ENCODE measurements at regions not wholly inside any gene's neighbourhood (a gene's known extent, or its start where the extent isn't known, plus 50 kb on each side); places are given as distances from the start of the nearest gene placed in this dataset.

DNA sequence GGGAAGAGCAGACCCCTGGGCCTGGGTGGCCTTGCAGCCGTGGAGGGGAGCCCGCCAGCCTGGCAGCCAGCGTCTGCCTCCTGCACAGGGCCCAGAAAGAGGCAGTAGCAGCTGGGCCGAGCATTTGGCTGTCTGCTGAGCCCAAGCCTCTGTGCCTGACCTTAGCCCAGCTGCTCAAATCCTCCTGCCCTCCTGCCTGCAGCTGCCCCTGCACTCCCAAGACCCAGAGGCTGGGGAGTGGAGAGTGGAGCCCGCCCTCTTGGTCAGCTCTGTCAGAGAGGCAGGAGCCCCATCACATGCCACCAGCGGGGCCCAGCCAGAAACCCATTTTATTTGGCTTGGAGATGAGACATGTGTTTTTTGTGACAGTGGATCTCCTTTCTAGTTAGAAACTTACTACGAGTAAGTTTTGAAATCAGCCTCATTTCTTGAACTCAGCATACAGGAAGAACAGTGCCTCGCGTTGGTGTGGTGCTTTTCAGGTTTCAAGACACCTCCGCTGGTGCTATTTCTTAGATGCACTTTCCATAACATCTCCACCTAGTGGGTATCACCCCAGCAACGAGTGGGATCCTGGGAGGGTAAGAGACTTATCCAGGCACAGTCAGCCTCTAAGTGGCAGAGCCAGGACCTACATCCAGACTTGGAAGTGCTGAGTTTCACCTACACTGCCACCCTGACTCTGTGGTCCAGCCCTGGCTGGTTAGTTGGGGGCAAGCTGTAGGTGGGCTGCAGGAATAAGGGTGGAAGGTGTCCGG lies 477.1 kb downstream of the RPS24 start:
- Mint-ChIP-seq H3K9me3 (ENCODE audit: unreplicated experiment) (no peaks in the 10 kb centered on the region), H3K36me3 (ENCODE audit: unreplicated experiment) (no peaks in the 10 kb centered on the region), H3K4me3 (ENCODE audit: unreplicated experiment) (no peak overlapping the region), H3K27me3 (ENCODE audit: unreplicated experiment) (peaks cover 32% of the 10 kb centered on the region), H3K27ac (ENCODE audit: unreplicated experiment) (no peak overlapping the region), H3K4me1 (ENCODE audit: unreplicated experiment) (no peaks in the 10 kb centered on the region)
- peak; percentile 75 for DNase-seq (ENCODE audit: extremely low spot score, unreplicated experiment)
- TF ChIP-seq CTCF (IDR thresholded peaks at IDR 0.05), result no peak

DNA sequence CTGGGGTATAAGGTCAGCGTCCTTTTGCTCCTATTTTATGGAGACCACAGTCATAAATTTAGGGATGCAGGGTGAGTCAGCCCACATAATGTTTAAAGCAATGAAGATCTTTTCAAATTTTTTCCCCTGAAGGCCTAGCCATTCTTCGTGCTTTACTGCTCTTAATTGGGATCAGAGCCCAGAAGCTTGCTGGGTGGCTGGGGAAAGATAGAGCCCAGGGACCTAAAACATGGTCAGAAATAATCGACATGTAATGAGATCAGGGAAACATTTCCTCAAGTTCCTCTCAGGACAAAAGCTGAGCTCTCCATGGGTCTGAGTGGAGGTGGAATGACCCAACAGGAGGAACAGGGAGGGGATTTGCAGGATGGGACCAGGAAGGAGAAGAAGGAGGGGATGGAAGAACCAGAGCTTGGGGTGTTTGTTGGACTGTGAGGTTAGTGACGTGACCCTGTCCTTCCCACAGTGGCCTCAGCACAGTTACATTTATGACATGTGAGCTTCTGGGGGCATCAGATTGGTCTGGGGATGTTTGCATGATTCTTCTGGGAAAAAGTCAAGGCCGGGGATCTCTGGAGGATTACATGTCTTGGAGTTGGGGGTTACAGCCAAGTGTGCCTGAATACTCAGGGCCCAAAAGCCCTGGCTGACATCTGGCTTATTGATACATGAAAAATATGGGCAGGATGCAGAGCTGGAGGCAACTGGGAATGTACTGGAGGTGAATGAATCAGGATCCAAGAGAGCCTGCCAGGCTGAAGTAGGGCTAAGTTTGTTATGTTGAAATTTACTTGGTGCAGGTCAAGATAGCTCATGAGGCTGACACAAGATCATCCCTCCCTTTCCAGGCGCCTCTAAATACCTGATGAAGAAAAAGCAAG lies 477.9 kb downstream of the RPS24 start:
- no peak overlapping the region for H3K4me3 Mint-ChIP-seq (ENCODE audit: unreplicated experiment)
- H3K36me3 Mint-ChIP-seq (ENCODE audit: unreplicated experiment), result no peaks in the 10 kb centered on the region
- DNase-seq (ENCODE audit: extremely low spot score, unreplicated experiment), result peak; percentile 56
- H3K27ac Mint-ChIP-seq (ENCODE audit: unreplicated experiment), result no peak overlapping the region
- no peaks in the 10 kb centered on the region for H3K9me3 Mint-ChIP-seq (ENCODE audit: unreplicated experiment)
- no peaks in the 10 kb centered on the region for H3K4me1 Mint-ChIP-seq (ENCODE audit: unreplicated experiment)
- H3K27me3 Mint-ChIP-seq (ENCODE audit: unreplicated experiment), result peaks cover 35% of the 10 kb centered on the region
- no peak for TF ChIP-seq CTCF (IDR thresholded peaks at IDR 0.05)

DNA sequence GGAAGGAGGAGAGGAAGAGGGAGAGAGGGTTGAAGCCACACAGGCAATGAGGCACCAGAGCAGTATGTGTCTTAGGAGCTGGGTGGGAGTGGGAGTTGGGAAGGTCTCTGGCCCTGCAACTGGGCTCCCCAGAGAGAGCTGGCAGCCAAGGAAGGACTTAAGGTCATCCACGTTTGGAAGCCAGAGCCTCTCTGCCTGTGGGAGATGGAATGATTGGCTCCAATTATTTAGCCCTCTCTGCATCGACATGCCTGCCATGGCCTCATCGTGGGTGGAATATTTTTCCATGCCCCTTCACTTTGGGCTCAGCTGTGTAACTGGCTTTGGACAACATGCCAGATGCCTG lies 478.5 kb downstream of the RPS24 start:
- H3K4me1 Mint-ChIP-seq (ENCODE audit: unreplicated experiment), result no peaks in the 10 kb centered on the region
- TF ChIP-seq CTCF (IDR thresholded peaks at IDR 0.05), result no peak
- peaks cover 40% of the 10 kb centered on the region for H3K27me3 Mint-ChIP-seq (ENCODE audit: unreplicated experiment)
- no peaks in the 10 kb centered on the region for H3K9me3 Mint-ChIP-seq (ENCODE audit: unreplicated experiment)
- no peak overlapping the region for H3K27ac Mint-ChIP-seq (ENCODE audit: unreplicated experiment)
- H3K36me3 Mint-ChIP-seq (ENCODE audit: unreplicated experiment), result no peaks in the 10 kb centered on the region
- peak; percentile 34 for DNase-seq (ENCODE audit: extremely low spot score, unreplicated experiment)
- H3K4me3 Mint-ChIP-seq (ENCODE audit: unreplicated experiment), result no peak overlapping the region

GRCh38 chr10:78513330-78513729 lies 479.7 kb downstream of the RPS24 start:
- no peak overlapping the region for H3K27ac Mint-ChIP-seq (ENCODE audit: unreplicated experiment)
- H3K4me3 Mint-ChIP-seq (ENCODE audit: unreplicated experiment), result no peak overlapping the region
- no peak for TF ChIP-seq CTCF (IDR thresholded peaks at IDR 0.05)
- H3K4me1 Mint-ChIP-seq (ENCODE audit: unreplicated experiment), result no peaks in the 10 kb centered on the region
- H3K27me3 Mint-ChIP-seq (ENCODE audit: unreplicated experiment), result peaks cover 43% of the 10 kb centered on the region
- H3K36me3 Mint-ChIP-seq (ENCODE audit: unreplicated experiment), result no peaks in the 10 kb centered on the region
- no peaks in the 10 kb centered on the region for H3K9me3 Mint-ChIP-seq (ENCODE audit: unreplicated experiment)
- DNase-seq (ENCODE audit: extremely low spot score, unreplicated experiment), result peak; percentile 38

DNA sequence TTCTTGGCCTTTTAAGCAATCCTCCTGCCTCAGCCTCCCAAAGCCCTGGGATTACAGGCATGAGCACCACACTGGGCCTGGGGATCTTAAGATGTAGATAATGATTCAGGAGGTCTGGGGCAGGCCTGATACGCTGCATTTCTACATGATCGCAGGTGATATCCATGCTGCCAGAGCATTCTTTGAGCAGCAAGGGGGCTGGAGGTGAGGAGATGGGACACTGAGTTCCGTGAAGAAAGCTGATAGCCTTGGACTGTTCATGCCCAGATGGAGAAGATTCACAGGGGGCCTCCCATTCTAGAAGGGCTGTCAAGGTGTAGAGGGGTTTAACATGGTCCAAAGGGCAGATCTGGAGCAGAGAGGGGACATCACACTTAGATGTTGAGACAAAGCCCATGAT lies 480.3 kb downstream of the RPS24 start:
- Mint-ChIP-seq H3K9me3 (ENCODE audit: unreplicated experiment) (no peaks in the 10 kb centered on the region), H3K27me3 (ENCODE audit: unreplicated experiment) (peaks cover 44% of the 10 kb centered on the region), H3K4me1 (ENCODE audit: unreplicated experiment) (no peaks in the 10 kb centered on the region), H3K27ac (ENCODE audit: unreplicated experiment) (no peak overlapping the region), H3K4me3 (ENCODE audit: unreplicated experiment) (no peak overlapping the region), H3K36me3 (ENCODE audit: unreplicated experiment) (no peaks in the 10 kb centered on the region)
- DNase-seq (ENCODE audit: extremely low spot score, unreplicated experiment), result peak; percentile 62
- no peak for TF ChIP-seq CTCF (IDR thresholded peaks at IDR 0.05)
